ENCODE measurements at regions not wholly inside any gene's neighbourhood (a gene's known extent, or its start where the extent isn't known, plus 50 kb on each side); places are given as distances from the start of the nearest gene placed in this dataset.

- ChIA-PET CTCF (no interaction called here), POLR2A (ENCODE audit: low non-redundant PET) (no interaction called here)
- intact Hi-C loops (cut with micrococcal nuclease; ENCODE audit: unreplicated experiment), result no loop called here
These were observed 828.8 kb downstream of the CCSER2 start for GRCh38 chr10:85157206-85157605.

GRCh38 chr10:85168243-85168642 lies 839.9 kb downstream of the CCSER2 start:
- H3K4me3 ChIP-seq (ENCODE audit: low read depth, low read length, poor library complexity, severe bottlenecking), result no peak overlapping the region
- DNase-seq (ENCODE audit: low spot score), result no peak
- H3K4me1 ChIP-seq (ENCODE audit: insufficient read depth, low read length, poor library complexity, severe bottlenecking), result no peaks in the 10 kb centered on the region
- intact Hi-C loops (cut with micrococcal nuclease; ENCODE audit: unreplicated experiment), result no loop called here
- H3K36me3 ChIP-seq (ENCODE audit: insufficient read depth, low read length, poor library complexity, severe bottlenecking), result no peaks in the 10 kb centered on the region
- POLR2A ChIA-PET (ENCODE audit: low non-redundant PET), result no interaction called here
- no TSS peak for BruUV-seq (replicated peaks)
- CTCF ChIA-PET, result no interaction called here
- H3K27ac ChIP-seq (ENCODE audit: low read depth, low read length, poor library complexity, severe bottlenecking), result no peak overlapping the region
- TF ChIP-seq CTCF (conservative IDR thresholded peaks at IDR 0.05; ENCODE audit: low read depth, low read length), result no peak
- no peak for TF ChIP-seq EZH2 (IDR thresholded peaks at IDR 0.05; ENCODE audit: borderline replicate concordance, low read depth, low read length, poor library complexity, severe bottlenecking)
- no peaks in the 10 kb centered on the region for H3K27me3 ChIP-seq (replicated peaks; ENCODE audit: insufficient read depth, low read depth, low read length, poor library complexity)
- no peaks in the 10 kb centered on the region for H3K9me3 ChIP-seq (ENCODE audit: low read depth, low read length, poor library complexity, severe bottlenecking)

More at GRCh38 chr10:85157206-85157605, 828.8 kb downstream of the CCSER2 start:
- TF ChIP-seq CTCF (conservative IDR thresholded peaks at IDR 0.05; ENCODE audit: low read depth, low read length), result no peak
- no peak for TF ChIP-seq EZH2 (IDR thresholded peaks at IDR 0.05; ENCODE audit: borderline replicate concordance, low read depth, low read length, poor library complexity, severe bottlenecking)
- H3K27ac ChIP-seq (ENCODE audit: low read depth, low read length, poor library complexity, severe bottlenecking), result no peak overlapping the region
- no peaks in the 10 kb centered on the region for H3K4me1 ChIP-seq (ENCODE audit: insufficient read depth, low read length, poor library complexity, severe bottlenecking)
- no peaks in the 10 kb centered on the region for H3K9me3 ChIP-seq (ENCODE audit: low read depth, low read length, poor library complexity, severe bottlenecking)
- no peak overlapping the region for H3K4me3 ChIP-seq (ENCODE audit: low read depth, low read length, poor library complexity, severe bottlenecking)
- H3K36me3 ChIP-seq (ENCODE audit: insufficient read depth, low read length, poor library complexity, severe bottlenecking), result no peaks in the 10 kb centered on the region
- BruUV-seq (replicated peaks), result no TSS peak
- no peak for DNase-seq (ENCODE audit: low spot score)
- H3K27me3 ChIP-seq (replicated peaks; ENCODE audit: insufficient read depth, low read depth, low read length, poor library complexity), result no peaks in the 10 kb centered on the region

GRCh38 chr10:85170026-85170425 lies 841.6 kb downstream of the CCSER2 start:
- Histone ChIP-seq H3K36me3 (ENCODE audit: insufficient read depth, low read length, poor library complexity, severe bottlenecking) (no peaks in the 10 kb centered on the region), H3K4me3 (ENCODE audit: low read depth, low read length, poor library complexity, severe bottlenecking) (no peak overlapping the region), H3K4me1 (ENCODE audit: insufficient read depth, low read length, poor library complexity, severe bottlenecking) (no peaks in the 10 kb centered on the region), H3K27ac (ENCODE audit: low read depth, low read length, poor library complexity, severe bottlenecking) (no peak overlapping the region), H3K9me3 (ENCODE audit: low read depth, low read length, poor library complexity, severe bottlenecking) (no peaks in the 10 kb centered on the region), H3K27me3 (replicated peaks; ENCODE audit: insufficient read depth, low read depth, low read length, poor library complexity) (no peaks in the 10 kb centered on the region)
- TF ChIP-seq EZH2 (IDR thresholded peaks at IDR 0.05; ENCODE audit: borderline replicate concordance, low read depth, low read length, poor library complexity, severe bottlenecking), result no peak
- TF ChIP-seq CTCF (conservative IDR thresholded peaks at IDR 0.05; ENCODE audit: low read depth, low read length), result no peak
- no peak for DNase-seq (ENCODE audit: low spot score)
- intact Hi-C loops (cut with micrococcal nuclease; ENCODE audit: unreplicated experiment), result no loop called here
- ChIA-PET CTCF (no interaction called here), POLR2A (ENCODE audit: low non-redundant PET) (no interaction called here)
- no TSS peak for BruUV-seq (replicated peaks)
